ENCODE measurements at regions not wholly inside any gene's neighbourhood (a gene's known extent, or its start where the extent isn't known, plus 50 kb on each side); places are given as distances from the start of the nearest gene placed in this dataset.

- TF ChIP-seq, protein P1, sequence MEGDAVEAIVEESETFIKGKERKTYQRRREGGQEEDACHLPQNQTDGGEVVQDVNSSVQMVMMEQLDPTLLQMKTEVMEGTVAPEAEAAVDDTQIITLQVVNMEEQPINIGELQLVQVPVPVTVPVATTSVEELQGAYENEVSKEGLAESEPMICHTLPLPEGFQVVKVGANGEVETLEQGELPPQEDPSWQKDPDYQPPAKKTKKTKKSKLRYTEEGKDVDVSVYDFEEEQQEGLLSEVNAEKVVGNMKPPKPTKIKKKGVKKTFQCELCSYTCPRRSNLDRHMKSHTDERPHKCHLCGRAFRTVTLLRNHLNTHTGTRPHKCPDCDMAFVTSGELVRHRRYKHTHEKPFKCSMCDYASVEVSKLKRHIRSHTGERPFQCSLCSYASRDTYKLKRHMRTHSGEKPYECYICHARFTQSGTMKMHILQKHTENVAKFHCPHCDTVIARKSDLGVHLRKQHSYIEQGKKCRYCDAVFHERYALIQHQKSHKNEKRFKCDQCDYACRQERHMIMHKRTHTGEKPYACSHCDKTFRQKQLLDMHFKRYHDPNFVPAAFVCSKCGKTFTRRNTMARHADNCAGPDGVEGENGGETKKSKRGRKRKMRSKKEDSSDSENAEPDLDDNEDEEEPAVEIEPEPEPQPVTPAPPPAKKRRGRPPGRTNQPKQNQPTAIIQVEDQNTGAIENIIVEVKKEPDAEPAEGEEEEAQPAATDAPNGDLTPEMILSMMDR (IDR thresholded peaks at IDR 0.05): no peak
- TF ChIP-seq POLR2A (IDR thresholded peaks at IDR 0.05): no peak
These were observed 233.8 kb upstream of the GSE1 start for GRCh38 chr16:85379041-85380001.

Data from lower leg skin (tissue), 3 donors.